Superior temporal gyrus (tissue), 1 donor: ENCODE measurements at regions not wholly inside any gene's neighbourhood (a gene's known extent, or its start where the extent isn't known, plus 50 kb on each side); places are given as distances from the start of the nearest gene placed in this dataset.

Source experiments
- DNase-seq: peaks from one replicate; pipeline ENCODE4 v3.0.0-alpha.2; 2016; ENCODE audit errors: extremely low spot score

GRCh38 chr17:73724341-73724740 lies 80.1 kb upstream of the SDK2 start:
- no peak for DNase-seq

GRCh38 chr17:73724990-73725389 lies 80.7 kb upstream of the SDK2 start:
- DNase-seq: no peak

GRCh38 chr17:73725794-73726515 lies 81.7 kb upstream of the SDK2 start:
- DNase-seq: no peak

- DNase-seq: no peak
Measured at GRCh38 chr17:73727941-73728340, 83.7 kb upstream of the SDK2 start.

- no peak for DNase-seq
Measured at GRCh38 chr17:73729101-73729500, 84.9 kb upstream of the SDK2 start.

- DNase-seq: no peak
Measured at GRCh38 chr17:73731733-73732132, 87.5 kb upstream of the SDK2 start.

GRCh38 chr17:73733517-73733916 lies 89.3 kb upstream of the SDK2 start:
- no peak for DNase-seq

GRCh38 chr17:73735245-73735644 lies 91.0 kb upstream of the SDK2 start:
- DNase-seq: no peak

GRCh38 chr17:73738751-73739575 lies 94.7 kb upstream of the SDK2 start:
- DNase-seq: no peak

- no peak for DNase-seq
Measured at GRCh38 chr17:73740370-73740769, 96.1 kb upstream of the SDK2 start.

GRCh38 chr17:73742948-73743381 lies 98.7 kb upstream of the SDK2 start:
- no peak for DNase-seq

- DNase-seq: no peak
Measured at GRCh38 chr17:73743518-73744201, 99.4 kb upstream of the SDK2 start.

- no peak for DNase-seq
Measured at GRCh38 chr17:73744411-73744810, 100.2 kb upstream of the SDK2 start.

- DNase-seq: no peak
Measured at GRCh38 chr17:73746314-73747073, 102.2 kb upstream of the SDK2 start.

- DNase-seq: no peak
Measured at GRCh38 chr17:73747221-73748002, 103.2 kb upstream of the SDK2 start.

- DNase-seq: no peak
Measured at GRCh38 chr17:73748508-73748907, 104.3 kb upstream of the SDK2 start.

- DNase-seq: no peak
Measured at GRCh38 chr17:73749337-73749823, 105.1 kb upstream of the SDK2 start.

GRCh38 chr17:73749928-73750605 lies 105.8 kb upstream of the SDK2 start:
- DNase-seq: no peak

- no peak for DNase-seq
Measured at GRCh38 chr17:73750975-73751374, 106.7 kb upstream of the SDK2 start.
